NOMO-1 treated with DMSO at 0.1 percent for 48 hours (cell line): ENCODE measurements at regions not wholly inside any gene's neighbourhood (a gene's known extent, or its start where the extent isn't known, plus 50 kb on each side); places are given as distances from the start of the nearest gene placed in this dataset.
"Not testable (repeated sequence)": the region's sequence is repeated elsewhere in the genome, so short reads cannot be mapped to it uniquely, and the experiment has no call there.

ENCODE experiments used
- DNase-seq: peaks from one replicate; lab custom pipeline; 2025; ENCODE audit not compliant: unreplicated experiment; lab: John Stamatoyannopoulos, UW

GRCh38 chr5:87129046-87129445, 138.6 kb upstream of the RASA1 start:
- DNase-seq, result no peak

- DNase-seq, result no peak
These were observed 135.0 kb upstream of the RASA1 start for GRCh38 chr5:87132696-87133095.

GRCh38 chr5:87134513-87134912, 133.2 kb upstream of the RASA1 start:
- not testable (repeated sequence) for DNase-seq

GRCh38 chr5:87136096-87136495, 131.6 kb upstream of the RASA1 start:
- DNase-seq, result no peak

DNA sequence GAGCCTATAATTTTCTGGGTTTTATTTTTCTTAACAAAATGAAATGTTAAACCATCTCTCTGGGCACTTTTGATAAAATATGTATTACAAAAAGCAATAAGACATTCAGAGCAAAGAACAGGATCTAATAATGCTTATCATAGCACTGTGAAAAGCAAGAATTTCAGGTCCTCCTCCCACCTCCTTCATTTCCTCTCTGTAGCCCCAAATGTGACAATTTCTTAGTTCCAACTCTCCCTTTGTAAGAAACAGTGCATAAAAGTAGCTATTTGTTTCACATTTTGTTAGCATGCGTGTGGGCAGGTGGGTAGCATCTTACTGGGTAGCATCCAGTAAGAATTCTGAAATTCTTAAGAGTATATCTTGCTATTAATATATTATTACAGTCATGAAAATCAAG, 130.9 kb upstream of the RASA1 start:
- DNase-seq, result no peak

GRCh38 chr5:87137283-87137682, 130.4 kb upstream of the RASA1 start:
- no peak for DNase-seq

- DNase-seq, result no peak
These were observed 129.4 kb upstream of the RASA1 start for GRCh38 chr5:87138091-87138805.

- no peak for DNase-seq
These were observed 127.9 kb upstream of the RASA1 start for GRCh38 chr5:87139795-87140194.

- no peak for DNase-seq
These were observed 126.1 kb upstream of the RASA1 start for GRCh38 chr5:87141544-87141943.

- DNase-seq, result not testable (repeated sequence)
These were observed 121.8 kb upstream of the RASA1 start for GRCh38 chr5:87145853-87146252.

GRCh38 chr5:87147441-87147840, 120.2 kb upstream of the RASA1 start:
- no peak for DNase-seq

DNA sequence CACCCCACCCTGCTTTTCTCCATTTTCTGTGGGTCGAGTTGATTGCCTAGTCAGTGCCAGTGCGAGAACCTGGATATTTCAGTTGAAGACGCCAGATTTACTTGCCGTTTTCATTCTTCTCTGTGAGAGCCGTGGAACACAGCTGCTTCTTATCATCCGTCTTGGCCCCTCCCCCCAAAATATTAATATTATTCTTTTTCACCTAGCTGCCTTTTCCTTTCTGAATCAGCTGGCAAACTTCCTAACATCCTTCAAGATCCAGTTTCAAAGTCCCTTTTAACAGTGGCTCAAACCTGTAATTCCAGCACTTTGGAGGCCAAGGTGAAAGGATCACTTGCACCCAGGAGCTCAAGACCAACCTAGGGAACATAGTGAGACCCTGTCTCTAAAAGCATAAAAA, 117.1 kb upstream of the RASA1 start:
- no peak for DNase-seq

DNA sequence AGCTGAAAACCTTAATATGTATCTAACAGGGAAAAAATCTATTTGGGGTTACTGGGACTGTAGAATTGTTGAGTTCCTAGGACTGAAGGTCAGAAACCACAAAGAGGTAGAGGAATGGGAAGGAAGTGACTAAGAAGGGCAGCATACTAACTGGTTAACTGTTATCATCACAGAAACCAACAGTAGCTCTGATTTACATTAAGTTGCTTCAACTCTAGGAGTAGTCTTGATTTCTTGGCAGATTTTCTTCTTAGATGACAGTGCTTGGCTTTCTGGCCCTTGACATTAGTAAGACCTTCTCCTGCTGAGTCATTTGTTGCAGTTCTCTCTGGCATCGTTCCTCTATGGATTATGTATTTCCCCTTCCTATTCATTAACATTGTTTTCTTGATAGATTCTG, 116.1 kb upstream of the RASA1 start:
- peak; percentile 69 for DNase-seq

DNA sequence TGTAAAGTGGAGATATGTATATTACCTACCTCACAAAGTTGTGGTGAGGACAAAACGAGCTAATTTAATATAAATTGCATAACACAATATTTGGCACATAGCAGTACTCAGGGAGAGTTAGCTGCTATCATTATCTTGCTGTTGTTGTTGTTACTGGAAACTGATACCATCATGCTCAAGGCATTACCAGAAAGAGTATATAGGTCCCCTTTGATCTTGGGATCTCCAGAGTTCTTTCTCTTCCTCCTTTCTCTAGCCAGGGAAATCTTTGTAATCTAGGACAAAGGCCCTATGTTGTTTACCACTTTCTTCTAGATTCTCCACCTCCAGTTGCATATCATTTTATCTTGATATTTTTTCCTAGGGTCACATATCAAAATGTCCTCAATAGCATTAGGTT, 114.8 kb upstream of the RASA1 start:
- no peak for DNase-seq

- no peak for DNase-seq
These were observed 113.5 kb upstream of the RASA1 start for GRCh38 chr5:87154191-87154590.

DNA sequence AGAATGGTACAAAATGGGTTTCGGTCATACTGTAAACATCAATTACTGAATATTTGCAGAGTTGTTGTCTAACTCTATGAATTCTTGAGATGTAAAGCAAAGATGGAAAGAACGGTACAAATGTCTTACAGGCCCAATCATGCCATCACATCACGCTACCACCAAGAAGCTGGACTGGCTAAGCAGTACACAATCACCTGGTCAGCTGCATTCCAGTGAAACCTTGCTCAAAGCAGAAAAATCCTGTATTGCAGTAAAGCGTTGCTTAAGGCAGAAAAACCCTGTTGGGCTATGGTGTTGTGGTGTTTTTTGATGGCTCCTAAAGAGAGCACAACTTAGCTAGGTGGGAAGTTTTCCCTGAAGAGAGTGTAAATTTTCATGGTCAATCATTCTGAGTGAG, 112.6 kb upstream of the RASA1 start:
- no peak for DNase-seq

DNA sequence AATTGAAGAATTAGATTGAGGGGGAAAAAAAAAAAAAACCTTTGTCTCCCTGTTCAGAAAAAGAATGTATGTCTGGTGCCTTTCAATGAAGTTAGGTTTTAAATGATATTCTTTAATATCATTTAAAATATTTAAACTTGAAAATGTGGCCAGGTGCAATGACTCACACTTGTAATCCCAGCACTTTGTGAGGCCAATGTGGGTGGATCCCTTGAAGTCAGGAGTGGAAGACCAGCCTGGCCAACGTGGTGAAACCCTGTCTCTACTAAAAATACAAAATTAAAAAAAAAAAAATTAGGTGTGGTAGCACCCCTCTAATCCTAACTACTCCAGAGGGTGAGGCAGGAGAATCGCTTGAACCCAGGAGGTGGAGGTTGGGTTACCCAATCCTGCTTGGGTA, 111.1 kb upstream of the RASA1 start:
- no peak for DNase-seq

GRCh38 chr5:87164409-87164808, 103.3 kb upstream of the RASA1 start:
- DNase-seq, result no peak

- no peak for DNase-seq
These were observed 98.2 kb upstream of the RASA1 start for GRCh38 chr5:87169300-87169991.

- no peak for DNase-seq
These were observed 96.9 kb upstream of the RASA1 start for GRCh38 chr5:87170799-87171198.

DNA sequence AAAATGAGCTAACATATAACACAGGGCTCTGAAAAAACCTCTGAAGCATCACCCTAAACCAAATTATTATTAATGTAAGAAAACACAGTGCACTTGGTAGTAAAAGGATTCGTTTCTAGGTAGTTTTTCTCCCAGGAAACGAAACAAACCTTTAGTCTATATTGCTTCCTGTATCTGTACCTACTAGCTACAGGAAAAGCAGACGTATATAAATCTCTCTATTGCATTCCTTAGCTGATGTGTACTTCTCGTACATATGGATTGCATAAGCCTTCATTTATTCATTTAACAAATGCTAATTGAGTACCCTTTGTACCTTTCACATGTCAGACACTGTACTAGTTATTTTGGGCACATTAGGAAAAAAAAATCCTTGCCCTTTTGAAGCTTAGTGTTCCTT, 85.0 kb upstream of the RASA1 start:
- DNase-seq, result no peak

- DNase-seq, result peak; percentile 20
These were observed 83.8 kb upstream of the RASA1 start for GRCh38 chr5:87183896-87184295.

DNA sequence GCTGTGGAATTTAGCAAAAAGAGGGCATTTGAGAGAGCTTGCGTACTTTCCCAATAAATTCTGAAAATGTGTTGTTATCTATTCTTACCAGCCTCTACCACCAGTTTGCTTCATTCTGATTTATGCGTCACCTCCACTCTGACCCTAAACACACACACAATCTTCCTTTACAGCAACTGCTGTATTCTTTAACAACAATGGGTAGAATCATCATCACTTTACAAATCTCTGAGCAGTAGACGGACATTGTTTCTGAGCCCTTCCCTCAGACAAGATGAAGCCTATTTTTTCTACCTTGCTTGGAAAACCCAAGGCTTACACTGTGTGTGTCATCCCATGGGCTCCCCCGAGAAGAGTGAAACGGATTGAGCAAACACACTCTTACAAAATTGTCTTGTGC, 83.1 kb upstream of the RASA1 start:
- DNase-seq, result no peak
